Activated T-cell treated with anti-CD3 and anti-CD28 coated beads, Interleukin-2, amount 50 U/mL, for 72 hours (primary cell): ENCODE measurements at regions not wholly inside any gene's neighbourhood (a gene's known extent, or its start where the extent isn't known, plus 50 kb on each side); places are given as distances from the start of the nearest gene placed in this dataset.
A peak's percentile ranks its signal among the peaks of the same experiment; 100 is the strongest.

Experiments
- ATAC-seq, 2 donors: fragments of 150-1000 bp; cut with Tn5 transposase; replicated peaks in 1 of 2; 2 replicates each; pipeline ENCODE4 v1.10.0; 2021; ENCODE audit warnings: moderate library complexity in 2 of 2, mild to moderate bottlenecking in 1 of 2
- DNase-seq, 2 donors: peaks; one replicate each; pipeline ENCODE4 v3.0.0; 2021 to 2022; ENCODE audit warnings: mixed read lengths in 1 of 2
- H3K27ac Mint-ChIP-seq: one replicate; pipeline ENCODE4 v1.8.0; 2022; ENCODE audit warnings: mild to moderate bottlenecking, moderate library complexity, mixed read lengths
- H3K27me3 Mint-ChIP-seq: one replicate; pipeline ENCODE4 v1.8.0; 2022; ENCODE audit warnings: low read depth, mixed read lengths
- H3K36me3 Mint-ChIP-seq, 2 donors: one replicate each; pipeline ENCODE4 v1.8.0; 2022; ENCODE audit warnings: mixed read lengths in 2 of 2, mild to moderate bottlenecking in 1 of 2; ENCODE audit not compliant: insufficient read depth in 2 of 2
- H3K4me1 Mint-ChIP-seq: one replicate; pipeline ENCODE4 v1.8.0; 2022; ENCODE audit warnings: low read depth, mixed read lengths
- H3K4me3 Mint-ChIP-seq, 2 donors: one replicate each; pipeline ENCODE4 v1.8.0; 2022; ENCODE audit warnings: mild to moderate bottlenecking in 2 of 2, mixed read lengths in 2 of 2, moderate library complexity in 2 of 2
- H3K9me3 Mint-ChIP-seq, 2 donors: one replicate each; pipeline ENCODE4 v1.8.0; 2022; ENCODE audit warnings: mixed read lengths in 2 of 2

DNA sequence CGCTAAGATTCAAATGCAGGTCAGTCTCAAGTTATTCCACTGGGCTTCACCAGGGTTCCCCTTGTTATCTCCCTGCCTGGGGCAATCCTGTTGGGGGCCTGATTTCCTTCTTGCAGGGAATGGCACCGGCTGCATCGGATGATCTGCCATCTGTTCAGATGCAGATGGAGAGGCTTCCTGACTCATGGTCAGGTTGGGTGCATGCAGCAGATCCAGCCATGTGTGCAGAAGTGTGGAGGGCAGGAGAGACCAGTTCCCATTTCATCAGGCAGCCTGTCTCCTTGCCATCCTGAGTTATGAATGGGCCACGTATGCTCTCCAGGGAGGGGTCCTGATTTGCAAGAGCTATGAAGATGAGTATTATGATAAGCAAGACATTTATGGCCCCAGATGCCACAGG is 161.2 kb upstream of the PLET1 start:
- DNase-seq, result no peak
- Mint-ChIP-seq H3K4me3 (no peak overlapping the region), H3K9me3 (peaks cover under 1 to 1% of the 10 kb centered on the region in 2 donors), H3K36me3 (no peaks in the 10 kb centered on the region), H3K4me1 (no peaks in the 10 kb centered on the region), H3K27ac (no peak overlapping the region), H3K27me3 (no peaks in the 10 kb centered on the region)
- no peak for ATAC-seq

DNA sequence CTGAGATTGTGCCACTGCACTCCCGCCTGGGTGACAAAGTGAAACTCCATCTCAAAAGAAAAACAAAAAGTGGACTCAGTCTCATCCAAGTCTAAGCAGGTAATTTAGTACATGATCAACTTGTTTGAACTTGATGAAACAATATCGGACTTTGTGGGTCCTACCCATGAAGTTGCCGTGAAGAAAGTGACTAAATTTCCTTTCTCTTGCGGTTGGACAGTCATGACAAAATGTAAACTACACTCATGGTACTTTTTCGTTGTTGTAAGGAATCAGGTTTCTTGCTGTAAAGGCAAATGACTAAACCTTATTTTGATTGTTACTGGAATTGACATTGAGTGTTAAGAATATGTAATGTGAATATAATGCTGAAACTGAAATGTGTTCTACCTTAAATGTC is 164.5 kb upstream of the PLET1 start:
- DNase-seq, result no peak
- Mint-ChIP-seq H3K4me3 (no peak overlapping the region), H3K9me3 (peaks cover 2 to 5% of the 10 kb centered on the region in 2 donors), H3K27ac (no peak overlapping the region), H3K4me1 (no peaks in the 10 kb centered on the region), H3K27me3 (no peaks in the 10 kb centered on the region), H3K36me3 (no peaks in the 10 kb centered on the region)
- ATAC-seq, result peak in 1 of 2 donors; percentile 13

DNA sequence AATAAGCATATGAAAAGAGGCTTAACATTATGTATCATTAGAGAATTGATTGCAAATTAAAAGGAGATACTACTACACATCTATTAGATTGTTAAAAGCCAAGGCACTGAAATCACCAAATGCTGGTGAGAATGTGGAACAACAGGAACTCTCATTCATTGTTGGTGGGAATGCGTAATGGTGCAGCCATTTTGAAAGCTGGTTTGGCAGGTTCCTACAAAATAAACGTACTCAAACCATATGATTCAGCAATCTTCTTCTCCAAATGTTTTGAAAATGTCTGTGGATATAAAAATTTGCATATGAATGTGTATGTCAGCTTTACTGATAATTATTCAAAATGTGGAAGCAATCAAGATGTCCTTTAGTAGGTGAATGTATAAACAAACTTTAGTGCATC is 176.4 kb upstream of the PLET1 start:
- H3K27me3 Mint-ChIP-seq, result peaks cover 7% of the 10 kb centered on the region
- H3K4me1 Mint-ChIP-seq, result no peaks in the 10 kb centered on the region
- H3K9me3 Mint-ChIP-seq, result peaks cover 15 to 19% of the 10 kb centered on the region in 2 donors
- H3K27ac Mint-ChIP-seq, result no peak overlapping the region
- ATAC-seq, result no peak
- peaks cover 9 to 10% of the 10 kb centered on the region in 2 donors for H3K36me3 Mint-ChIP-seq
- DNase-seq, result no peak
- H3K4me3 Mint-ChIP-seq, result no peak overlapping the region

DNA sequence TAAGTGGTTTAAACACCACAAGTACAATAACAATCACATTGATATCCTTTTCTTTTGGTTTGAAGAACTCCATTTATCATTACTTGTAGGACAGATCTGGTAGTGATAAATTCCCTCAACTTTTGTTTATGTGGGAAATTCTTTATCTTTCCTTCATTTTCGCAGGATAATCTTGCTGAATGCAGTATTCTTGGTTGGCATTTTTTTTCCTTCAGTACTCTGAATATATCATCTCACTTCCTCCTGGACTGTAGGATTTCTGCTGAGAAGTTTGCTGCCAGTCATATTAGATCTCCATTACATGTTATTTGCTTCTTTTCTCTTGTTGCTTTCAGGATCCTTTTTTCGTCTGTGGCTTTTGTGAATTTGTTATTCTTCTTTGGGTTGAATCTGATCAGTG is 179.0 kb upstream of the PLET1 start:
- peaks cover 14 to 15% of the 10 kb centered on the region in 2 donors for H3K9me3 Mint-ChIP-seq
- ATAC-seq, result no peak

DNA sequence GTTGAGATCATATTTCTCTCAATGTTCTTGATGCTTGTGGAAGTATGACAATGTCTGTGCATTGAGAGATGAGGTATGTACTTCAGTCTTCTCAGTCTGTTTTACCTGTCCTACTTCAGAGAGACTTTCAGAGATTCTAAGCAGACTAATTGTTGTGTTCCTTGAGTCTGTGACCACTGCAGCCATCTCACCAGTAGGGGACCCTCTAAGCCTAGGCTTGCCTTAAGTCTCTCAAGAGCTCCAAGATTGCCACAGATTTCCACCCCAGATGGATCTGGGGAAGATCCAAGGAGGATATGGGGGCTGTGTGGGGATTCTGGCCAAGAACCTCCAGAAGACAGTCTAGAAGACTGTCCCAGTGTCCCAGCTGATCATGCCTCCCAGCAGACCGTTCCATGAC is 179.9 kb upstream of the PLET1 start:
- no peak overlapping the region for H3K4me3 Mint-ChIP-seq
- no peaks in the 10 kb centered on the region for H3K4me1 Mint-ChIP-seq
- DNase-seq, result no peak
- H3K9me3 Mint-ChIP-seq, result peaks cover 15 to 21% of the 10 kb centered on the region in 2 donors
- ATAC-seq, result no peak
- H3K36me3 Mint-ChIP-seq, result peaks cover 14% of the 10 kb centered on the region in 2 donors
- no peak overlapping the region for H3K27ac Mint-ChIP-seq
- H3K27me3 Mint-ChIP-seq, result no peaks in the 10 kb centered on the region

More for the DNA sequence above, 179.0 kb upstream of the PLET1 start:
- H3K27me3 Mint-ChIP-seq, result no peaks in the 10 kb centered on the region
- no peak overlapping the region for H3K4me3 Mint-ChIP-seq
- peaks cover 8 to 9% of the 10 kb centered on the region in 2 donors for H3K36me3 Mint-ChIP-seq
- DNase-seq, result no peak
- H3K4me1 Mint-ChIP-seq, result no peaks in the 10 kb centered on the region
- H3K27ac Mint-ChIP-seq, result no peak overlapping the region

DNA sequence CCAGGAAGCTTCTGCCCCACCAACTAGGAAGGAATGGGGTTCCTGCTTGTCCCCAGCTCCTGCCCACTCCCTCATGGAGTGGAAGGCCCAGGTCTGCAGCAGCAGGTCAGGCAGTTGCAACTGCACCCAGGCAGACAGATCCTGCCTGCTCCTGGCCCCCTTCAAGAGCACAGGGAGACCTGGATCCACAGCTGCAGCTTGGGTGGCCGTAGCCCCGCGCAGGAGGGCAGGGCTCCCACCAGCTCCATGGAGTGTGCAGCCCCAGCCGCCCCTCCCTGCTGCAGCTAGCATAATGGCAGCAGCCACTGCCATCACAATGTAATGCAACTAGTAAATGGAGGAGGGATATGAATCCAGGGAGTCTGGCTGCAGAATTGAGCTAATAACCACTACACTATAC is 187.5 kb upstream of the PLET1 start:
- DNase-seq, result no peak
- no peak overlapping the region for H3K27ac Mint-ChIP-seq
- peaks cover 2 to 12% of the 10 kb centered on the region in 2 donors for H3K9me3 Mint-ChIP-seq
- no peaks in the 10 kb centered on the region for H3K27me3 Mint-ChIP-seq
- no peak for ATAC-seq
- H3K4me3 Mint-ChIP-seq, result no peak overlapping the region
- no peaks in the 10 kb centered on the region for H3K4me1 Mint-ChIP-seq
- peaks cover 5 to 7% of the 10 kb centered on the region in 2 donors for H3K36me3 Mint-ChIP-seq

DNA sequence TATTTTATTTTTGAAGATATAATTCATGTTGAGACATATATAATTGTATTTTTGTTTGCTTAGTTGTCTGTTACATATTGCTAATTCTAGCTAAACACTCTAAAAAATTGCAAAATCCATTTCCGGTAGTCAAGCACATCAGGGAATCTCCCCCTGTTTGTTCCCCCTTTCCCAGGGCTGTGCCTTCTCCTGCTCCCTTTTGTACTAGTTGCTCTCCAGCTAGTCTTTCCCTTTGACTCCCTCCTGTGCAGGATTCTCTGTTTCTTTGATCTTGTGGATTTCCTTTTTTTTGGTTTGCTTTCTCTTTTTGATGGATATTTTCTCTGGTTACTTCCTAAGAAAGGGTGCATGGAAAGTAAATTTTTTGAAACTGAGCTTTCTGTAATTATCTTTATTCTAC is 188.1 kb upstream of the PLET1 start:
- no peaks in the 10 kb centered on the region for H3K4me1 Mint-ChIP-seq
- ATAC-seq, result no peak
- no peaks in the 10 kb centered on the region for H3K27me3 Mint-ChIP-seq
- no peak overlapping the region for H3K27ac Mint-ChIP-seq
- no peak overlapping the region for H3K4me3 Mint-ChIP-seq
- peaks cover 2 to 11% of the 10 kb centered on the region in 2 donors for H3K9me3 Mint-ChIP-seq
- DNase-seq, result no peak
- peaks cover 5 to 7% of the 10 kb centered on the region in 2 donors for H3K36me3 Mint-ChIP-seq

DNA sequence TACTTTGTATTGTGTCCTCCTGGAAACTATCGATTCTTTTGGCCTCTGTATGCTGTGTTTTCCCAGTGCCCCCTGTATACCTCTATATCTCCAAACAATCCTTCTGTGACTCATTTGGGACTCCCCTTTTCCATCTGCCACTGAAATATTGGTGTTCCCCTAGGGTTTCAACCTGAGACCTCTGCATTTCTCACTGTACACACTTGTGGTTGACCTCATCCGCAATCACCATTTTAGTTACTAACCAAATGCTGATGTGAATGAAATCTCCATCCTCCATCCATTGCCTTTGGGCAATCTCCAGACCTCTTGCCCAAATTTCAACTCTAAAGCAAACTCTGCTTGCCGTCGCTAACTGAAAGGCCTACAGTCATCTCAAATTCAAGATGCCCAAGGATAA is 190.6 kb upstream of the PLET1 start:
- no peak overlapping the region for H3K4me3 Mint-ChIP-seq
- H3K27me3 Mint-ChIP-seq, result no peaks in the 10 kb centered on the region
- no peaks in the 10 kb centered on the region for H3K36me3 Mint-ChIP-seq
- H3K27ac Mint-ChIP-seq, result no peak overlapping the region
- DNase-seq (no peak), ATAC-seq (no peak)
- H3K4me1 Mint-ChIP-seq, result no peaks in the 10 kb centered on the region
- no peaks in the 10 kb centered on the region for H3K9me3 Mint-ChIP-seq

DNA sequence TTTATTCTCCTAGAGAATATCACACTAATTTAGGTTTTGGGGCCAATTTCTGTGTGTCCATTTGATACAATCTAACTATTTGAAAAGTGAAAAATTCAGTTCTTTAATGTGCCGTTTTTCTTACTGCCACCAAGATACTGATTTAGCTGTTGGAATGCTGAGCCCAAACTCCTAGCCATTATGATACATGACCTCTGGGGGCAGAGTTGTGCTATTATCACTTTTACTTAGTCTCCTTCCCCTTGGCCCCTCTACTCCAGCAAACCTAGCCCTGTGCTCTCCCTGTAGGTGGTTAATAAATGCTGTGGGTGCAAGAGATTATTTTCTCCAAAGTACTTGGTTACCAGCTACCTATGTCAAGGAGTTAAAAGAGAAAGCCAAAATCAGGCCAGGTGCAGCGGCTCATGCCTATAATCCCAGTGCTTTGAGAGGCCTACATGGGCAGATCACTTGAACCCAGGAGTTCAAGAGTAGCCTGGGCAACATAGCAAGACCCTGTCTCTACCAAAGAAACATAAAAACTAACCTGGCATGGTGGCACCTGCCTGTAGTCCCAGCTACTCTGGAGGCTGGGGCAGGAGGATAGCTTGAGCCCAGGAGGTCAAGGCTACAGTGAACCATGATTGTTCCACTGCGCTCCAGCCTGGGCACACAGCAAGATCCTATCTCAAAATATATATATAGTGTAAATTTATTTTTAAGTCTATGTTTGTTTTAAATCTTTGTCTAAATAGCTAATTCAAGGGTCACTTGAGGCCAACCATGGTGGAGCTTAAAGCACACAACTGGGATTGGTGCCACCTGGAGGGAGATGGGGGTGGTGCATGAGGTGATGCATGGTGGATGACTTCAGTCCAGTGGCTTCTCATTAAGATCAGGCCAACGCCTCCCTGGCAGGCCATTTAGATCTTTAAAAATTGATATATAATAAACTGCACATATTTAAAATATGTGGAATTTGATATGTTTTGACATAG is 193.2 kb upstream of the PLET1 start:
- Mint-ChIP-seq H3K9me3 (no peaks in the 10 kb centered on the region), H3K27me3 (no peaks in the 10 kb centered on the region), H3K4me3 (no peak overlapping the region), H3K27ac (no peak overlapping the region), H3K36me3 (no peaks in the 10 kb centered on the region), H3K4me1 (no peaks in the 10 kb centered on the region)
- ATAC-seq (peak in 1 of 2 donors; percentile 55), DNase-seq (peak; percentile 41 to 53)

DNA sequence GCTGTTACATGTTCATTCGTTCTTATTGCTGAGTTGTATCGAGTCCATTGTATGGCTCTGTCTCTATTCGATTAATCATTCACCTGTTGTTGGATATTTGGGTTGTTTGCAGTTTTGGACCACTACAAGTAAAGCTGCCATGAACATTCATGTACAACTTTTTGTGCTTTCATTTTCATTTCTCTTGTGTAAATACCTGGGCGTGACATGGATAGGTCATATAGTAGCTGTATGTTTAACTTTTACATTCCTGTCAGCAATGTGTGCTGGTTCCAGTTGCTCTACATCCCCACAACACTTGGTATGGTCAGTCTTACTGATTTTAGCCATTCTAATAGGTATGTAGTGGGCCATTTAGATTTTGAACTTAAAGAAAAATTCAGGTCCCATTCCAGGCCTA is 194.2 kb upstream of the PLET1 start:
- Mint-ChIP-seq H3K27ac (no peak overlapping the region), H3K36me3 (no peaks in the 10 kb centered on the region), H3K4me3 (no peak overlapping the region), H3K27me3 (no peaks in the 10 kb centered on the region), H3K9me3 (no peaks in the 10 kb centered on the region), H3K4me1 (no peaks in the 10 kb centered on the region)
- no peak for ATAC-seq
- no peak for DNase-seq

DNA sequence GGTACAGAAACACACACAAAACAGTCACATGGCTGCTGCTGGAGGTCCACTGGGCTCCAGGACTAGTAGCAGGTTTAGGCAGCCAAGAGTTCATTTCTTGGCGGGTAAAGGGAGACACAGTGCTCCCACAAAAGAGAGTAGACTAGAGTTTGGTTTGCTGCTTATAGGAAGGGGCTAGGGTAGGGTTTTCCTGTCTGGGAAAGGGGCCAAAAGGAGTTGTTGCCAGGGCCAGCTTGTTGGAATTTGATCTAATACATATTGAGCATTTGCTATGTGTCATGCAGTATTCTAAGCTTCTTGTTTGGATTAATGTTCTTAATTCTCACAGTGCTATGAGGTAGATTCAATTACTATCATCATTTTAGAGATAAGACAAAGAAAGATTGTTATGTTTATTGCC is 195.1 kb upstream of the PLET1 start:
- DNase-seq (no peak), ATAC-seq (no peak)
- H3K9me3 Mint-ChIP-seq, result no peaks in the 10 kb centered on the region
- no peak overlapping the region for H3K27ac Mint-ChIP-seq
- no peaks in the 10 kb centered on the region for H3K27me3 Mint-ChIP-seq
- no peak overlapping the region for H3K4me3 Mint-ChIP-seq
- H3K36me3 Mint-ChIP-seq, result no peaks in the 10 kb centered on the region
- H3K4me1 Mint-ChIP-seq, result no peaks in the 10 kb centered on the region

DNA sequence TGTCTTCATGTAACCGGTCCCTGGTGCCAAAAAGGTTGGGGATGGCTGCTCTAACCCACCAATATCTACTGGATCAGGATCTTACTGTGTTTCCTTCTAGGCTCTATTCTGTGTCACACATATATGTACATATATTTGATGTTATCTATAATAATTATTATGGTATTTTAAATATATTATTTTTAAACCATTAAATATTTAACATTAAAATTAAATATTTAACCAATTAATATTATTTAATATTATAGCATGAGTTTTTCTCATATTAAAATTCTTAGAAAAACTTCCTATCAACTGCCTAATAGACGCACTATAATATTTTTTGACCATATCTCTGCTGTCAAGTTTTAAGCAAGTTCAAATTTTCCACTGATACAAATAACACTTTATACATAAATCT is 196.9 kb upstream of the PLET1 start:
- no peaks in the 10 kb centered on the region for H3K36me3 Mint-ChIP-seq
- no peaks in the 10 kb centered on the region for H3K9me3 Mint-ChIP-seq
- ATAC-seq (no peak), DNase-seq (no peak)
- no peaks in the 10 kb centered on the region for H3K27me3 Mint-ChIP-seq
- no peak overlapping the region for H3K4me3 Mint-ChIP-seq
- H3K27ac Mint-ChIP-seq, result no peak overlapping the region
- H3K4me1 Mint-ChIP-seq, result no peaks in the 10 kb centered on the region

DNA sequence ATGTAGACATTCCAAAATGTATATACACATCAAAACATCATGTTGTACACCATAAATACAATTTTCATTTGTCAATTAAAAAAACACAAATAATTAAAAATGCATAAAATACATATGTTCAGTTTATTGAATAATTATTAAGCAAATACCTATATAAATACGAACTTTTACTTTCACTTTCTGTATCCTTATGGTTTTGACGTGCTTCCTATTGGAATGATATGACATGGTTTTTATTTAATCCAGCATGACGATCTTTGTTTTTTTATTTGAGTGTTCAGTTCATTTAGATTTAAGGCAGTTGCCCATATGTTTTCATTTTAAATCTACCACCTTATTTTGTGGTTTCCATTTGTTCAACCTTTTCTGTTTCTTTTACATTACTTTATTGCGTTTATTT is 198.3 kb upstream of the PLET1 start:
- H3K27me3 Mint-ChIP-seq, result no peaks in the 10 kb centered on the region
- ATAC-seq, result no peak
- H3K36me3 Mint-ChIP-seq, result no peaks in the 10 kb centered on the region
- no peaks in the 10 kb centered on the region for H3K9me3 Mint-ChIP-seq
- peak overlapping the region in 1 of 2 donors; percentile 63 for H3K4me3 Mint-ChIP-seq
- no peaks in the 10 kb centered on the region for H3K4me1 Mint-ChIP-seq
- DNase-seq, result no peak
- H3K27ac Mint-ChIP-seq, result no peak overlapping the region

DNA sequence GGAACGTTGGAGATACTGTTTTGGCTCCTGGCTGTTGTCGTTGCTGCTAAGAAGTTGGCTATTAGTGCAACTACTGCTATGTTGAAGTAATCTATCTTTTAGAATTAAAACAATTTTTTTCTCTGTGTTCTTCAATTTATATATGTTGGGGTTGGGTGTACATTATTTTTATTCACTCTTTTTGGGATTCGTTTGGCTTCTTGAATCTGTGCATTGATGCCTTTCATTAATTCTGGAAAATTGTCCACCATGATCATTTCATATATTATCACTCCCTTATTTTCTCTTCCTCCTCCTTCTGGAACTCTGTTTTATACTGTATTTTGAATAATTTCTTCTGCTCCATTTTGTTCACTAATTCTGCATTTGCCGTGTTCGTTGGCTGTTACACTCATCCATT is 199.5 kb upstream of the PLET1 start:
- no peaks in the 10 kb centered on the region for H3K4me1 Mint-ChIP-seq
- ATAC-seq (no peak), DNase-seq (no peak)
- no peaks in the 10 kb centered on the region for H3K9me3 Mint-ChIP-seq
- no peak overlapping the region for H3K27ac Mint-ChIP-seq
- no peak overlapping the region for H3K4me3 Mint-ChIP-seq
- peaks cover 2% of the 10 kb centered on the region for H3K27me3 Mint-ChIP-seq
- no peaks in the 10 kb centered on the region for H3K36me3 Mint-ChIP-seq
